ENCODE measurements at regions not wholly inside any gene's neighbourhood (a gene's known extent, or its start where the extent isn't known, plus 50 kb on each side); places are given as distances from the start of the nearest gene placed in this dataset.
A peak's percentile ranks its signal among the peaks of the same experiment; 100 is the strongest.
"Not testable (repeated sequence)": the region's sequence is repeated elsewhere in the genome, so short reads cannot be mapped to it uniquely, and the experiment has no call there.

DNA sequence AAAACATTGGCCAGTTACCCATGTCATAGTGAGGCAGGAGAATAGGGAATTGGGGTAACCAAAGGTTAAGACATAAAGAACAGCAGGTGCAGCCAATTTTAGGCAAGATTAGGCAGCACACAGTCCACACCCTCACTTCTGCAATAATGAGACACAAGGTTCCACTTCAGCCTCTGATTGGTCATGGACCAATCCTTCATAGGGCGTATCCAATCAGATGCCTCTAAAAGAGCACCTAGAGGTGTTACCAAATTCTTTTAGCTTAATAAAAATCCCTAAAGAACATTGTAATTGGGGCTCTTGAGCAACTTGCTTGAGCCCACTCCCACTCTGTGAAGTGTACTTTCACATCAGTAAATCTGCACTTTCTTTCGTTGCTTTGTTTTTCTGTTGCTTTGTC lies 302.4 kb downstream of the PREX1 start:
- DNase-seq (ENCODE audit: low read depth) = no peak
- no peak overlapping the region for H3K4me3 ChIP-seq (replicated peaks; ENCODE audit: low read depth, low read length)
- TF ChIP-seq, protein P1, sequence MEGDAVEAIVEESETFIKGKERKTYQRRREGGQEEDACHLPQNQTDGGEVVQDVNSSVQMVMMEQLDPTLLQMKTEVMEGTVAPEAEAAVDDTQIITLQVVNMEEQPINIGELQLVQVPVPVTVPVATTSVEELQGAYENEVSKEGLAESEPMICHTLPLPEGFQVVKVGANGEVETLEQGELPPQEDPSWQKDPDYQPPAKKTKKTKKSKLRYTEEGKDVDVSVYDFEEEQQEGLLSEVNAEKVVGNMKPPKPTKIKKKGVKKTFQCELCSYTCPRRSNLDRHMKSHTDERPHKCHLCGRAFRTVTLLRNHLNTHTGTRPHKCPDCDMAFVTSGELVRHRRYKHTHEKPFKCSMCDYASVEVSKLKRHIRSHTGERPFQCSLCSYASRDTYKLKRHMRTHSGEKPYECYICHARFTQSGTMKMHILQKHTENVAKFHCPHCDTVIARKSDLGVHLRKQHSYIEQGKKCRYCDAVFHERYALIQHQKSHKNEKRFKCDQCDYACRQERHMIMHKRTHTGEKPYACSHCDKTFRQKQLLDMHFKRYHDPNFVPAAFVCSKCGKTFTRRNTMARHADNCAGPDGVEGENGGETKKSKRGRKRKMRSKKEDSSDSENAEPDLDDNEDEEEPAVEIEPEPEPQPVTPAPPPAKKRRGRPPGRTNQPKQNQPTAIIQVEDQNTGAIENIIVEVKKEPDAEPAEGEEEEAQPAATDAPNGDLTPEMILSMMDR (IDR thresholded peaks at IDR 0.05; ENCODE audit: low read length, missing control alignments) = no peak

DNA sequence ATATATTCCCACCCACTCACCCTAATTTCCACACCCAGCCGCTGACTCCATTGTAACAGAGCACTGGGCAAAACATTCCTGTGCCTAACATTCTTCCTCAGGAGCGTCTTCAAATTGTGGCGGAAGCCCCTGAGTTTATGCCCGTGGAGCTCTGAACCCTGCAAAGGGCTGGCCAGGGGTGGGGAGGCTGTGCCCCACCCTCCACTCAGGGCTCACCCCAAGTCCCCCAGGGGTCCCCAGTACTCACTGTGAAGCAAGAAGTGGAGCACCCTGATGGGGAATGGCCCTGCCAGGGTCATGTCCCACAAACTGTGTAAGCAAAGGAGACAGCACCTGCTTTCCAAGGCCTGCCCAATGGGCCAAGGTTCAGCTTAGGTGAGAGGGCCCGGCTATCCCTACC lies 303.2 kb downstream of the PREX1 start:
- no peak overlapping the region for H3K4me3 ChIP-seq (replicated peaks; ENCODE audit: low read depth, low read length)
- TF ChIP-seq, protein P1 (IDR thresholded peaks at IDR 0.05; ENCODE audit: low read length, missing control alignments) = no peak
- DNase-seq (ENCODE audit: low read depth) = no peak

DNA sequence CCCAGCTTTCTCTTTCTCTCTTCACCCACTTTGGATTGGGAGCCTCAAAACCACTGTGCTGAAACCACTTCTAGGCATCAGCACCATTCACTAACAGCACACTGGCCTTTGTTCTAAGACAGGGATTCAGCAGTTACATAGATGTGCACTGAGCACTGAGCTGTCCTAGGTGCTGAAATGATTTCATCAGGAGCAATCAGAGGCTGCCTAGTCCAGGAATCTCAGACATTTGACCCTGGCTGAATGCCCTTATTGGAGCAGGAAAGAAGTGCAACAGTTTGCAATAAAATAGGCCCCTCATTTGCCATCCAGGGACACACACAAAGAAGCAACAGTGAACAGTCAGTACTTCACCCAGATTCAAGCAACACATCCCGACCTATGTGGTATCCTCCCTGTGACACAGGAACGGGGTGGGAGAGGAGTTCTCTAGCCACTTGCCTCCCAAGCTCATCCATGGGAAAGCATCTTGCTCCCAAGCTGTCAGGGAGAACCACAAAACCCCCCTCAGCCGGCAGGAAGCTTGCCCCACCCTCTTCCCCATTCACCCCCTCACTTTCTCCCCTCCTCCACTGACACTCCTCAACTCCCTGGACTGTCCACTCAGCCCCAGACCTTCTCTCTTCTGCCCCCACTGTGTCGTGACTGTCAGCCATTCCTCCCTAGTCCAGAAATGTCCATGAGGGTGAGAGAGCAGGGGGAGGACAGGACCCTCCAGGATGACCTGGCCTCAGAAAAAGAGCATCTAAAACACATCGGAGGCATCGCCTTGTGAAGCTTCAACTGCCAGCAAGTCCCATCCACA lies 304.4 kb downstream of the PREX1 start:
- H3K4me3 ChIP-seq (replicated peaks; ENCODE audit: low read depth, low read length) = no peak overlapping the region
- TF ChIP-seq, protein P1 (IDR thresholded peaks at IDR 0.05; ENCODE audit: low read length, missing control alignments) = no peak
- peak; percentile 86 for DNase-seq (ENCODE audit: low read depth)

DNA sequence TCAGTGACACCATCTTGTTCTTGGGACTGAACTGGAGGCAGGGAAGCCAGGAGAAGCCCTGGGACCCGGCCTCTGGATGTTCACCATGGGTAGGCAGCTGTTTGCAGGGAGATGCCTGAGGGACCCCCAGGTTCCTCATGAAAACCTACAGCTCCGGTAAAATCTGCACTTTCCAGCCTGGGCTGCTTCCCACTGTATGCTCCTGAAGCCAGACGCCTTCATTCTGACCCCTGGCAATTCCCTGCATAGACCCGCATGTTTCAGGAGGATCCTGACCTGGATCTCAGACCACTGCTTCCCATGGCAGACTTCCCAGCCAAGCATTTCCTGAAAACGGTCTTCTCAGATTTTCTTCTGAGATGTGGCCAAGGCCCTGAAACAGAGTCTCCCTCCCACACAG lies 306.7 kb downstream of the PREX1 start:
- TF ChIP-seq, protein P1 (IDR thresholded peaks at IDR 0.05; ENCODE audit: low read length, missing control alignments) = no peak
- H3K4me3 ChIP-seq (replicated peaks; ENCODE audit: low read depth, low read length) = no peak overlapping the region
- no peak for DNase-seq (ENCODE audit: low read depth)

DNA sequence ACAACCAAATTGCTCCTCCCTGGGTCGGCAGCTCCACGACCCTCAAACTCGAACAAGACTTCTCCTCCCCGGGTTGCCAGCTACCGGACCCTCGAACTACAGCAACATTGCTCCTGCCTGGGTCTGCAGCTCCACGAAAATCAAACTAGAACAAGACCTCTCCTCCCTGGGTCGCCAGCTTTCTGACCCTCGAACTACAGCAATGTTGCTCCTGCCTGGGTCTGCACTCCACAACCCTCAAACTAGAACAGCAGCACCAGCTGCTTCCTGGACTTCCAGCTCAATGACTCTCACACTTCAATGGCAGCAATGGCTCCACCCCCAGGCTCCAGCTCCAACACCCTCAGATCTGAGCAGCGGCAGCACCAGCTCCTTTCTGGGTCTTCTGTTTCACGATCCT lies 311.6 kb downstream of the PREX1 start:
- not testable (repeated sequence) for H3K4me3 ChIP-seq (replicated peaks; ENCODE audit: low read depth, low read length); DNase-seq (ENCODE audit: low read depth)

DNA sequence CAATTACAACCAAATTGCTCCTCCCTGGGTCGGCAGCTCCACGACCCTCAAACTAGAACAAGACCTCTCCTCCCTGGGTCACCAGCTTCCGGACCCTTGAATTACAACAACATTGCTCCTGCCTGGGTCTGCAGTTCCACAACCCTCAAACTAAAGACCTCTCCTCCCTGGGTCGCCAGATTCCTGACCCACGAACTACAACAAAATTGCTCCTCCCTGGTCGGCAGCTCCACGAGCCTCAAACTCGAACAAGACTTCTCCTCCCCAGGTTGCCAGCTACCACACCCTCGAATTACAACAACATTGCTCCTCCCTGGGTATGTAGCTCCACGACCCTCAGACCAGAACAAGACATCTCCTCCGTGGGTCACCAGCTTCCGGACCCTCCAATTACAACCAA lies 313.2 kb downstream of the PREX1 start:
- DNase-seq (ENCODE audit: low read depth); H3K4me3 ChIP-seq (replicated peaks; ENCODE audit: low read depth, low read length): not testable (repeated sequence)

DNA sequence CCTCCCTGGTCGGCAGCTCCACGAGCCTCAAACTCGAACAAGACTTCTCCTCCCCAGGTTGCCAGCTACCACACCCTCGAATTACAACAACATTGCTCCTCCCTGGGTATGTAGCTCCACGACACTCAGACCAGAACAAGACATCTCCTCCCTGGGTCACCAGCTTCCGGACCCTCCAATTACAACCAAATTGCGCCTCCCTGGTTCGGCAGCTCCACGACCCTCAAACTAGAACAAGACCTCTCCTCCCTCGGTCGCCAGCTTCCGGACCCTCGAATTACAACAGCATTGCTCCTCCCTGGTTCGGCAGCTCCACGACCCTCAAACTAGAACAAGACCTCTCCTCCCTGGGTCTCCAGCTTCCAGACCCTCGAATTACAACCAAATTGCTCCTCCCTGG lies 315.3 kb downstream of the PREX1 start:
- not testable (repeated sequence) for H3K4me3 ChIP-seq (replicated peaks; ENCODE audit: low read depth, low read length); DNase-seq (ENCODE audit: low read depth)

DNA sequence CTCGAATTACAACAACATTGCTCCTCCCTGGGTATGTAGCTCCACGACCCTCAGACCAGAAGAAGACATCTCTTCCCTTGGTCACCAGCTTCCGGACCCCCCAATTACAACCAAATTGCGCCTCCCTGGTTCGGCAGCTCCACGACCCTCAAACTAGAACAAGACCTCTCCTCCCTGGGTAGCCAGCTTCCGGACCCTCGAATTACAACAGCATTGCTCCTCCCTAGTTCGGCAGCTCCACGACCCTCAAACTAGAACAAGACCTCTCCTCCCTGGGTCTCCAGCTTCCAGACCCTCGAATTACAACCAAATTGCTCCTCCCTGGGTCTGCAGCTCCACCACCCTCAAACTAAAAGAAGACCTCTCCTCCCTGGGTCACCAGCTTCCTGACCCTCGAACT lies 322.7 kb downstream of the PREX1 start:
- not testable (repeated sequence) for DNase-seq (ENCODE audit: low read depth); H3K4me3 ChIP-seq (replicated peaks; ENCODE audit: low read depth, low read length)

DNA sequence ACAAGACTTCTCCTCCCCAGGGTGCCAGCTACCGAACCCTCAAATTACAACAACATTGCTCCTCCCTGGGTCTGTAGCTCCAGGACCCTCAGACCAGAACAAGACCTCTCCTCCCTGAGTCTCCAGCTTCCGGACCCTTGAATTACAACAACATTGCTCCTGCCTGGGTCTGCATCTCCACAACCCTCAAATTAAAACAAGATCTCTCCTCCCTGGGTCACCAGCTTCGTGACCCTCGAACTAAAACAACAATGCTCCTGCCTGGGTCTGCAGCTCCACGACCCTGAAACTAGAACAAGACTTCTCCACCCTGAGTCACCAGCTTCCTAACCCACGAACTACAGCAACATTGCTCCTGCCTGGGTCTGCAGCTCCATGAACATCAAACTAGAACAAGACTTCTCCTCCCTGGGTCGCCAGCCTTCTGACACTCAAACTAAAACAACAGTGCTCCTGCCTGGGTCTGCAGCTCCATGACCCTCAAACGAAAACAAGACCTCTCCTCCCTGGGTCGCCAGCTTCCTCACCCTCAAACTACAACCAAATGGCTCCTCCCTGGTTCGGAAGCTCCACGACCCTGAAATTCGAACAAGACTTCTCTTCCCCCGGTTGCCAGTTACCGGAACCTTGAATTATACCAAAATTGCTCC lies 324.5 kb downstream of the PREX1 start:
- TF ChIP-seq, protein P1 (IDR thresholded peaks at IDR 0.05; ENCODE audit: low read length, missing control alignments) = no peak
- DNase-seq (ENCODE audit: low read depth) = no peak
- H3K4me3 ChIP-seq (replicated peaks; ENCODE audit: low read depth, low read length) = no peak overlapping the region

Data from fibroblast of pulmonary artery (primary cell).